ENCODE measurements at regions not wholly inside any gene's neighbourhood (a gene's known extent, or its start where the extent isn't known, plus 50 kb on each side); places are given as distances from the start of the nearest gene placed in this dataset.
"Not testable (repeated sequence)": the region's sequence is repeated elsewhere in the genome, so short reads cannot be mapped to it uniquely, and the experiment has no call there.

DNA sequence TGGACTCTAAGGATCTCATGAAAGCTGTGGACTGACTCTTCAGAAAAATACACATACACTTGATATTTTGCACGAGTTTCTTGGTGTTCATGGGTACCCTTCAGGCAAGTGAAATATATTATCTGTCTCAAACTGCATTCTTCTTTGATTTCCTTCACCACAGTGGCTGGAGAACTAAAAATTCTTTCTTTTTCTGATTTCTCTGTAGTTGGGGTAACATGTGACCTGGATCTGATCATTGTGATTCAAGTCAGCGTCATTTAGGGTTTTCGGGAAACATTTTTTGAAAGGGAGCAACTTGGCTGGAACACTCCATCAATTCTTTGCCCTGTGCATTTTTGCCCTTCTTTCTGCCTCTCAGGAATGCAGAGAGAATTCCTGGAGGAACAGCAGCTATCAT, 205.8 kb downstream of the OR2B2 start:
- DNase-seq (ENCODE audit: low read depth) = no peak
- TF ChIP-seq POLR2A (IDR thresholded peaks at IDR 0.05; ENCODE audit: extremely low read depth, insufficient read length) (no peak), MAX (IDR thresholded peaks at IDR 0.05; ENCODE audit: low read depth, low read length) (no peak), MYC (IDR thresholded peaks at IDR 0.05; ENCODE audit: low read depth, low read length) (no peak)
- TF ChIP-seq, protein P1, sequence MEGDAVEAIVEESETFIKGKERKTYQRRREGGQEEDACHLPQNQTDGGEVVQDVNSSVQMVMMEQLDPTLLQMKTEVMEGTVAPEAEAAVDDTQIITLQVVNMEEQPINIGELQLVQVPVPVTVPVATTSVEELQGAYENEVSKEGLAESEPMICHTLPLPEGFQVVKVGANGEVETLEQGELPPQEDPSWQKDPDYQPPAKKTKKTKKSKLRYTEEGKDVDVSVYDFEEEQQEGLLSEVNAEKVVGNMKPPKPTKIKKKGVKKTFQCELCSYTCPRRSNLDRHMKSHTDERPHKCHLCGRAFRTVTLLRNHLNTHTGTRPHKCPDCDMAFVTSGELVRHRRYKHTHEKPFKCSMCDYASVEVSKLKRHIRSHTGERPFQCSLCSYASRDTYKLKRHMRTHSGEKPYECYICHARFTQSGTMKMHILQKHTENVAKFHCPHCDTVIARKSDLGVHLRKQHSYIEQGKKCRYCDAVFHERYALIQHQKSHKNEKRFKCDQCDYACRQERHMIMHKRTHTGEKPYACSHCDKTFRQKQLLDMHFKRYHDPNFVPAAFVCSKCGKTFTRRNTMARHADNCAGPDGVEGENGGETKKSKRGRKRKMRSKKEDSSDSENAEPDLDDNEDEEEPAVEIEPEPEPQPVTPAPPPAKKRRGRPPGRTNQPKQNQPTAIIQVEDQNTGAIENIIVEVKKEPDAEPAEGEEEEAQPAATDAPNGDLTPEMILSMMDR (IDR thresholded peaks at IDR 0.05; ENCODE audit: low read depth, low read length) = no peak
- H3K4me3 ChIP-seq (ENCODE audit: low read depth, low read length) = no peak overlapping the region

GRCh38 chr6:27700337-27700736, 211.9 kb downstream of the OR2B2 start:
- TF ChIP-seq POLR2A (IDR thresholded peaks at IDR 0.05; ENCODE audit: extremely low read depth, insufficient read length) (no peak), MAX (IDR thresholded peaks at IDR 0.05; ENCODE audit: low read depth, low read length) (no peak), MYC (IDR thresholded peaks at IDR 0.05; ENCODE audit: low read depth, low read length) (no peak)
- TF ChIP-seq, protein P1 (IDR thresholded peaks at IDR 0.05; ENCODE audit: low read depth, low read length) = no peak
- no peak overlapping the region for H3K4me3 ChIP-seq (ENCODE audit: low read depth, low read length)
- DNase-seq (ENCODE audit: low read depth) = no peak

GRCh38 chr6:27694547-27694874, 217.7 kb downstream of the OR2B2 start:
- DNase-seq (ENCODE audit: low read depth) = no peak
- H3K4me3 ChIP-seq (ENCODE audit: low read depth, low read length) = peak overlapping the region; percentile 62
- TF ChIP-seq MAX (IDR thresholded peaks at IDR 0.05; ENCODE audit: low read depth, low read length) (no peak), POLR2A (IDR thresholded peaks at IDR 0.05; ENCODE audit: extremely low read depth, insufficient read length) (no peak)

DNA sequence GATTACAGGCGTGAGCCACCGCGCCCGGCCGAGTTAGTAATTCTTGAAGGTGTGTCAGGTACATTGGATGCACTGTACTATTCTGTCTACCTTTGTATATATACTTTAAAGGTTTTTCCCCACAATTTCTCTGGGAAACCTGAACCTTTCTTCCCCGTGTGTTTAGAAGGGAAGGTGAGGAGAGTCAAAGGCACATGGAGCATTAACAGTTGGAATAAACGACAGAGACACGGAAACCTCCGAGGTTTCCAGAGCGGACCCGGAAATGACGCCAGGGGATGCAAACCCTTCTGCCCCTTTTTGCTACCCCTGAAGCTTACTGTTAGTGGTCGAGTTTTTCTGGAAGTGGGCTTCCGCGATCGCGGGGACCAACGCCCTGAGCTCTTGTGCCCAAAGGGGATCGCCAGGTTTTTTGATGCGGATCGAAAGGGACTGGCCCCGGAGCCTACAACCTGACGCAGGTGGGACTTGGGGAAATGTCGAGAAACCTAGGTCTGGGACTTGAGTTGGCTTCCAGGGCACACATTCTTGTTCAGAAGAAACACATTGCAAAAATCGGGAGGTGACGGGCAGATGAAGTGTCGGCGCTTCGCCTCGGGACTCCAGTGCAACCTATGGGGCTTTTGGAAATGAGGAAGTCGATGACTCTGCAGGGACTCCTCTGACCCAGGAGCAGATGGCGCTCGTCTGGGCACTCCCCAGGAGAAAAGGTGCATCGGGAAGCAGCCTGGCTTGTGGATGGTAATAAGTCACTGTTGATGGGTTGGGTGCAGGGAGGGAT, 218.2 kb downstream of the OR2B2 start:
- H3K4me3 ChIP-seq (ENCODE audit: low read depth, low read length) = peak overlapping the region; percentile 62
- peak; percentile 75 for DNase-seq (ENCODE audit: low read depth)
- TF ChIP-seq, protein P1 (IDR thresholded peaks at IDR 0.05; ENCODE audit: low read depth, low read length) = no peak
- TF ChIP-seq POLR2A (IDR thresholded peaks at IDR 0.05; ENCODE audit: extremely low read depth, insufficient read length) = no peak
- TF ChIP-seq MYC (IDR thresholded peaks at IDR 0.05; ENCODE audit: low read depth, low read length) = no peak
- TF ChIP-seq MAX (IDR thresholded peaks at IDR 0.05; ENCODE audit: low read depth, low read length) = no peak

GRCh38 chr6:27692133-27692532, 219.2 kb upstream of the ZNF184 start:
- not testable (repeated sequence) for DNase-seq (ENCODE audit: low read depth); H3K4me3 ChIP-seq (ENCODE audit: low read depth, low read length)

DNA sequence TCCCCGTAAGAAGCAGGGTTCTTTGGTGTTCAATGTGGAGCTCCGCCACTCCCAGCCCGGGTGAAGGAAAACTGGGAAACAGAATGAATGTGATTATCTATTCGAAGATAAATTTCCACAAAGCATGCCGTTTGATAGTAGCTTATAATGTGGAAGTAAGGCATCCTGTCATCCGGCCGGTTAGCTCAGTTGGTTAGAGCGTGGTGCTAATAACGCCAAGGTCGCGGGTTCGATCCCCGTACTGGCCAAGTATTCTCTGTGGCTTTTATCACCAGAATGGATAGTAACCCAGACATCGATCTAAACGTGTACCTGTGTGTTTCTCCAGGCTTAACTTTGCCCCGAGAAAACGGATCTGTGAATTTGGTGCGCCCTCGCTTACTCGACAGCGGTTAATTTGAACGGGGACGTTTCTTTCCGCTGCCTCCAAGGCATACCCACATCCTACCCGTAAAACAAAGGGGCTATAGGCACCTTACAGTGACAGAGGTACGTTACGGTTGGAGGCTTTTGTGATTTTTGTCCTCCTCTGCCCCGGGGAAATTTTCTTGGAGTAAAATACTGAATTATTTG, 215.2 kb upstream of the ZNF184 start:
- peak; percentile 70 for TF ChIP-seq MAX (IDR thresholded peaks at IDR 0.05; ENCODE audit: low read depth, low read length)
- peak; percentile 83 for TF ChIP-seq MYC (IDR thresholded peaks at IDR 0.05; ENCODE audit: low read depth, low read length)
- TF ChIP-seq, protein P1 (IDR thresholded peaks at IDR 0.05; ENCODE audit: low read depth, low read length) = no peak
- no peak for TF ChIP-seq POLR2A (IDR thresholded peaks at IDR 0.05; ENCODE audit: extremely low read depth, insufficient read length)
- peak; percentile 94 for DNase-seq (ENCODE audit: low read depth)
- peak overlapping the region; percentile 83 for H3K4me3 ChIP-seq (ENCODE audit: low read depth, low read length)

Data from NB4 (cell line).